H9 (cell line): ENCODE measurements at regions not wholly inside any gene's neighbourhood (a gene's known extent, or its start where the extent isn't known, plus 50 kb on each side); places are given as distances from the start of the nearest gene placed in this dataset.

ENCODE experiments used
- DNase-seq: peaks from one replicate; pipeline ENCODE4 v3.0.0-alpha.2; 2017
- H2AFZ ChIP-seq: one replicate; pipeline ENCODE4 v1.6.1; 2013; ENCODE audit warnings: mild to moderate bottlenecking, low read length, control low read depth, moderate library complexity
- H2AK5ac ChIP-seq: 2 replicates; pipeline ENCODE4 v1.6.1; 2013; ENCODE audit warnings: low read length, control low read depth, mixed read lengths; ENCODE audit not compliant: insufficient read length
- H2BK120ac ChIP-seq: one replicate; pipeline ENCODE4 v1.6.1; 2013; ENCODE audit warnings: low read depth, mild to moderate bottlenecking, low read length, control low read depth, inconsistent platforms; ENCODE audit not compliant: poor library complexity, severe bottlenecking
- H2BK12ac ChIP-seq: 2 replicates; pipeline ENCODE4 v1.6.1; 2013; ENCODE audit warnings: low read length, control low read depth, mixed read lengths, low read depth; ENCODE audit not compliant: insufficient read length
- H2BK15ac ChIP-seq: 2 replicates; pipeline ENCODE4 v1.6.1; 2013; ENCODE audit warnings: low read depth, low read length, control low read depth
- H2BK20ac ChIP-seq: one replicate; pipeline ENCODE4 v1.6.1; 2013; ENCODE audit warnings: low read depth, mild to moderate bottlenecking, low read length, control low read depth, inconsistent platforms; ENCODE audit not compliant: poor library complexity, severe bottlenecking
- H2BK5ac ChIP-seq: 2 replicates; pipeline ENCODE4 v1.6.1; 2013; ENCODE audit warnings: low read length, control low read depth, mixed read lengths; ENCODE audit not compliant: insufficient read length
- H3K14ac ChIP-seq: 2 replicates; pipeline ENCODE4 v1.6.1; 2013; ENCODE audit warnings: low read length, control low read depth; ENCODE audit not compliant: insufficient read depth
- H3K18ac ChIP-seq: 2 replicates; pipeline ENCODE4 v1.6.1; 2013; ENCODE audit warnings: low read depth, mild to moderate bottlenecking, mixed read lengths, low read length, control low read depth; ENCODE audit not compliant: insufficient read length
- H3K23ac ChIP-seq: 2 replicates; pipeline ENCODE4 v1.6.1; 2013; ENCODE audit warnings: low read length, control low read depth, mixed read lengths, low read depth; ENCODE audit not compliant: insufficient read length
- H3K23me2 ChIP-seq: 2 replicates; pipeline ENCODE4 v1.6.1; 2013; ENCODE audit warnings: low read depth, mild to moderate bottlenecking, mixed read lengths, low read length, control low read depth; ENCODE audit not compliant: insufficient read length, poor library complexity, severe bottlenecking
- H3K27ac ChIP-seq: 2 replicates; pipeline ENCODE4 v1.5.1; 2013; ENCODE audit warnings: low read length, control low read depth, mixed read lengths, low read depth; ENCODE audit not compliant: insufficient read length
- H3K27me3 ChIP-seq: 2 replicates; pipeline ENCODE4 v1.6.1; 2013; ENCODE audit warnings: low read length, control low read depth, inconsistent platforms; ENCODE audit not compliant: insufficient read depth
- H3K4ac ChIP-seq: 2 replicates; pipeline ENCODE4 v1.6.1; 2013; ENCODE audit warnings: low read depth, mild to moderate bottlenecking, control low read depth, inconsistent platforms, low read length, moderate library complexity
- H3K4me1 ChIP-seq: 2 replicates; pipeline ENCODE4 v1.6.1; 2013; ENCODE audit warnings: low read length, control low read depth, inconsistent platforms; ENCODE audit not compliant: insufficient read depth
- H3K4me2 ChIP-seq: 2 replicates; pipeline ENCODE4 v1.6.1; 2013; ENCODE audit warnings: low read length, control low read depth, mixed read lengths; ENCODE audit not compliant: insufficient read length, insufficient read depth
- H3K56ac ChIP-seq: 2 replicates; pipeline ENCODE4 v1.6.1; 2013; ENCODE audit warnings: low read depth, mild to moderate bottlenecking, mixed read lengths, low read length, control low read depth; ENCODE audit not compliant: insufficient read length
- H3K79me1 ChIP-seq: 2 replicates; pipeline ENCODE4 v1.6.1; 2013; ENCODE audit warnings: low read depth, mild to moderate bottlenecking, moderate library complexity, low read length, control low read depth, inconsistent platforms; ENCODE audit not compliant: insufficient read depth, poor library complexity, severe bottlenecking
- H3K79me2 ChIP-seq: 2 replicates; pipeline ENCODE4 v1.6.1; 2013; ENCODE audit warnings: low read length, control low read depth, inconsistent platforms; ENCODE audit not compliant: insufficient read depth
- H3K9ac ChIP-seq: 2 replicates; pipeline ENCODE4 v1.6.1; 2013; ENCODE audit warnings: low read length, control low read depth, mixed read lengths; ENCODE audit not compliant: insufficient read length; ENCODE audit errors: extremely low read depth
- H3K9me3 ChIP-seq: one replicate; pipeline ENCODE4 v1.6.1; 2013; ENCODE audit warnings: low read depth, low read length, inconsistent platforms; ENCODE audit not compliant: control insufficient read depth
- H3T11ph ChIP-seq: one replicate; pipeline ENCODE4 v1.6.1; 2013; ENCODE audit warnings: mild to moderate bottlenecking, low read length, control low read depth, inconsistent platforms
- H4K20me1 ChIP-seq: one replicate; pipeline ENCODE4 v1.6.1; 2013; ENCODE audit not compliant: control insufficient read depth, insufficient read length, insufficient read depth
- H4K5ac ChIP-seq: 2 replicates; pipeline ENCODE4 v1.6.1; 2013; ENCODE audit warnings: low read depth, mild to moderate bottlenecking, mixed read lengths, low read length, control low read depth; ENCODE audit not compliant: insufficient read length
- H4K8ac ChIP-seq: replicated peaks from 2 replicates; pipeline ENCODE4 v1.6.1; 2013; ENCODE audit warnings: low read length, control low read depth, mixed read lengths, low read depth; ENCODE audit not compliant: insufficient read length
- H4K91ac ChIP-seq: 2 replicates; pipeline ENCODE4 v1.6.1; 2013; ENCODE audit warnings: low read depth, mild to moderate bottlenecking, moderate library complexity, mixed read lengths, low read length, control low read depth; ENCODE audit not compliant: insufficient read length
- H3K27ac Mint-ChIP-seq, 3 experiments: 2 replicates in 2 of 3; 3 replicates in 1 of 3; pipeline ENCODE4 v1.8.0; 2020 to 2021; ENCODE audit warnings: mixed read lengths in 3 of 3, mild to moderate bottlenecking in 1 of 3, moderate library complexity in 1 of 3
- H3K27me3 Mint-ChIP-seq: 2 replicates; pipeline ENCODE4 v1.8.0; 2021; ENCODE audit warnings: low read depth, mild to moderate bottlenecking, moderate library complexity, mixed read lengths
- H3K36me3 Mint-ChIP-seq, 3 experiments: 2 replicates in 2 of 3; 3 replicates in 1 of 3; pipeline ENCODE4 v1.8.0; 2020 to 2021; ENCODE audit warnings: low read depth in 3 of 3, mixed read lengths in 3 of 3; ENCODE audit not compliant: insufficient read depth in 1 of 3
- H3K4me1 Mint-ChIP-seq, 2 experiments: 2 replicates each; pipeline ENCODE4 v1.8.0; 2020; ENCODE audit warnings: mixed read lengths in 2 of 2
- H3K4me3 Mint-ChIP-seq, 2 experiments: 2 replicates in 1 of 2; 3 replicates in 1 of 2; pipeline ENCODE4 v1.8.0; 2020 to 2021; ENCODE audit warnings: mild to moderate bottlenecking in 2 of 2, mixed read lengths in 2 of 2, moderate library complexity in 1 of 2
- H3K9me3 Mint-ChIP-seq, 2 experiments: 2 replicates in 1 of 2; 3 replicates in 1 of 2; pipeline ENCODE4 v1.8.0; 2020; ENCODE audit warnings: mild to moderate bottlenecking in 2 of 2, mixed read lengths in 2 of 2, moderate library complexity in 1 of 2
- WGBS: extraction: QIAGEN DNeasy Blood & Tissue Kit; methylation state at CpG from one replicate; pipeline ENCODE4 v1.1.7; 2013; ENCODE audit warnings: missing lambda C conversion rate, low lambda C conversion rate, mixed read lengths; ENCODE audit not compliant: insufficient read length; ENCODE audit errors: extremely low coverage; 5-methylcytosine and 5-hydroxymethylcytosine counted together
- TF ChIP-seq, protein P1 (sequence below): fragments of 200-600 bp; sonication (generic); conservative IDR thresholded peaks from 3 replicates; pipeline ENCODE4 v1.8.0; 2021; ENCODE audit warnings: antibody characterized with exemption, mild to moderate bottlenecking

DNA sequence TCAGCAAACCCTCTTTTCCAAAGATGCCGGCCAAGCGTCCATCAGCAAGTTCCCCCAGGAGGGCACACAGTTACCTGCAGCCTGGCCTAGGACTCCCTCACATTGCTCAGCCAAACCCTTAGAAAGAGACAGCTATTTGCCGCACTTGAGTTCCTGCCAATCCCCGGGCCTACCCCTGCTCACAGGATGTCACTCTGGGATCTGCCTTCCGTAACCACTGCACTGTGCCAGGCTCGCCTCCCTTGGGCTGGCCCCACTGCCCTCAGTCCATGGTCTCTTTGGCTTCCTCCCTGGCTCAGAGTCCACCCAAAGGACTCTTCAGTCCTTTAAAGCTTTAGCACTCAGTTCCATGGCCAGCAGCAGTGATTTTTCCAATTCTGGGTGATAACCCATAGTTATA is 128.3 kb downstream of the NSG2 start:
- H2BK120ac ChIP-seq, result no peak overlapping the region
- no peaks in the 10 kb centered on the region for H3K9me3 ChIP-seq
- no peak overlapping the region for H3K4me2 ChIP-seq
- no peak overlapping the region for H3K9ac ChIP-seq
- H3K18ac ChIP-seq, result no peak overlapping the region
- H3K36me3 Mint-ChIP-seq, result no peaks in the 10 kb centered on the region
- H3K4me3 Mint-ChIP-seq, result no peak overlapping the region; a peak in 1 of 5 replicates
- no peak overlapping the region for H3K4ac ChIP-seq
- no peak overlapping the region for H2BK12ac ChIP-seq
- no peak overlapping the region for H4K8ac ChIP-seq
- H3K56ac ChIP-seq, result no peak overlapping the region
- H3K79me1 ChIP-seq, result no peaks in the 10 kb centered on the region
- no peak overlapping the region for H2BK5ac ChIP-seq
- no peak overlapping the region for H2BK20ac ChIP-seq
- WGBS, result no CpG with 5 or more reads among the region's 6 CpGs
- no peaks in the 10 kb centered on the region for H4K20me1 ChIP-seq
- DNase-seq, result peak; percentile 24
- peaks cover 13% of the 10 kb centered on the region for H3K27me3 Mint-ChIP-seq
- H3K9me3 Mint-ChIP-seq, result peaks cover 0 to 5% of the 10 kb centered on the region in 2 experiments; a peak in 3 of 5 replicates
- no peaks in the 10 kb centered on the region for H3K27me3 ChIP-seq
- no peak overlapping the region for H2AFZ ChIP-seq
- H3K23me2 ChIP-seq, result no peaks in the 10 kb centered on the region
- H3K79me2 ChIP-seq, result no peaks in the 10 kb centered on the region
- no peaks in the 10 kb centered on the region for H3K4me1 ChIP-seq
- TF ChIP-seq, protein P1, sequence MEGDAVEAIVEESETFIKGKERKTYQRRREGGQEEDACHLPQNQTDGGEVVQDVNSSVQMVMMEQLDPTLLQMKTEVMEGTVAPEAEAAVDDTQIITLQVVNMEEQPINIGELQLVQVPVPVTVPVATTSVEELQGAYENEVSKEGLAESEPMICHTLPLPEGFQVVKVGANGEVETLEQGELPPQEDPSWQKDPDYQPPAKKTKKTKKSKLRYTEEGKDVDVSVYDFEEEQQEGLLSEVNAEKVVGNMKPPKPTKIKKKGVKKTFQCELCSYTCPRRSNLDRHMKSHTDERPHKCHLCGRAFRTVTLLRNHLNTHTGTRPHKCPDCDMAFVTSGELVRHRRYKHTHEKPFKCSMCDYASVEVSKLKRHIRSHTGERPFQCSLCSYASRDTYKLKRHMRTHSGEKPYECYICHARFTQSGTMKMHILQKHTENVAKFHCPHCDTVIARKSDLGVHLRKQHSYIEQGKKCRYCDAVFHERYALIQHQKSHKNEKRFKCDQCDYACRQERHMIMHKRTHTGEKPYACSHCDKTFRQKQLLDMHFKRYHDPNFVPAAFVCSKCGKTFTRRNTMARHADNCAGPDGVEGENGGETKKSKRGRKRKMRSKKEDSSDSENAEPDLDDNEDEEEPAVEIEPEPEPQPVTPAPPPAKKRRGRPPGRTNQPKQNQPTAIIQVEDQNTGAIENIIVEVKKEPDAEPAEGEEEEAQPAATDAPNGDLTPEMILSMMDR, result no peak
- H3K27ac Mint-ChIP-seq, result peak overlapping the region in 1 of 3 experiments; percentile 34; a peak in 2 of 7 replicates
- no peak overlapping the region for H3K27ac ChIP-seq
- H4K91ac ChIP-seq, result no peak overlapping the region
- H3K14ac ChIP-seq, result no peak overlapping the region
- no peak overlapping the region for H4K5ac ChIP-seq
- H2AK5ac ChIP-seq, result no peak overlapping the region
- H3K23ac ChIP-seq, result no peak overlapping the region
- no peak overlapping the region for H2BK15ac ChIP-seq
- no peak overlapping the region for H3T11ph ChIP-seq
- H3K4me1 Mint-ChIP-seq, result peaks cover 3% of the 10 kb centered on the region in 2 experiments; a peak in 3 of 4 replicates
